GM19372 (cell line): ENCODE measurements at regions not wholly inside any gene's neighbourhood (a gene's known extent, or its start where the extent isn't known, plus 50 kb on each side); places are given as distances from the start of the nearest gene placed in this dataset.
"Not testable (repeated sequence)": the region's sequence is repeated elsewhere in the genome, so short reads cannot be mapped to it uniquely, and the experiment has no call there.

Source experiments
- ATAC-seq: cut with Tn5 transposase; IDR thresholded peaks from one replicate; pipeline ENCODE4 v1.9.1; 2021; ENCODE audit warnings: mild to moderate bottlenecking, low read depth, moderate library complexity; ENCODE audit not compliant: unreplicated experiment

GRCh38 chr15:20348291-20348899, 193.2 kb downstream of the GOLGA6L6 start:
- ATAC-seq, result no peak

GRCh38 chr15:20346082-20346805, 195.4 kb downstream of the GOLGA6L6 start:
- no peak for ATAC-seq

- ATAC-seq, result no peak
Observed at GRCh38 chr15:20345401-20345958, 196.1 kb downstream of the GOLGA6L6 start.

- ATAC-seq, result no peak
Observed at GRCh38 chr15:20344601-20345400, 196.8 kb downstream of the GOLGA6L6 start.

- not testable (repeated sequence) for ATAC-seq
Observed at GRCh38 chr15:20343395-20344211, 198.0 kb downstream of the GOLGA6L6 start.

- ATAC-seq, result not testable (repeated sequence)
Observed at GRCh38 chr15:20342601-20343394, 198.8 kb downstream of the GOLGA6L6 start.

GRCh38 chr15:20341901-20342600, 199.5 kb downstream of the GOLGA6L6 start:
- no peak for ATAC-seq

GRCh38 chr15:20340931-20341661, 200.5 kb downstream of the GOLGA6L6 start:
- no peak for ATAC-seq

- no peak for ATAC-seq
Observed at GRCh38 chr15:20340331-20340811, 201.2 kb downstream of the GOLGA6L6 start.

- not testable (repeated sequence) for ATAC-seq
Observed at GRCh38 chr15:20339086-20339791, 202.4 kb downstream of the GOLGA6L6 start.

GRCh38 chr15:20338671-20339070, 202.9 kb downstream of the GOLGA6L6 start:
- ATAC-seq, result not testable (repeated sequence)

- ATAC-seq, result not testable (repeated sequence)
Observed at GRCh38 chr15:20337238-20337637, 204.4 kb downstream of the GOLGA6L6 start.

GRCh38 chr15:20334451-20334850, 207.1 kb downstream of the GOLGA6L6 start:
- ATAC-seq, result not testable (repeated sequence)

GRCh38 chr15:20325751-20326150, 215.8 kb downstream of the GOLGA6L6 start:
- not testable (repeated sequence) for ATAC-seq

- ATAC-seq, result not testable (repeated sequence)
Observed at GRCh38 chr15:20317132-20317531, 224.5 kb downstream of the GOLGA6L6 start.

GRCh38 chr15:20311014-20311680, 230.5 kb downstream of the GOLGA6L6 start:
- not testable (repeated sequence) for ATAC-seq

GRCh38 chr15:20310603-20311002, 231.0 kb downstream of the GOLGA6L6 start:
- ATAC-seq, result no peak
